ENCODE measurements at regions not wholly inside any gene's neighbourhood (a gene's known extent, or its start where the extent isn't known, plus 50 kb on each side); places are given as distances from the start of the nearest gene placed in this dataset.

GRCh38 chr15:46941241-46941640, 776.1 kb upstream of the SEMA6D start:
- Histone ChIP-seq H3K4me2 (ENCODE audit: low read depth, low read length) (no peak overlapping the region), H3K4ac (ENCODE audit: low read depth, low read length) (no peak overlapping the region), H3K36me3 (ENCODE audit: control insufficient read depth, insufficient read depth, low read length) (no peaks in the 10 kb centered on the region), H2BK15ac (ENCODE audit: low read depth, low read length) (no peak overlapping the region), H3K56ac (ENCODE audit: extremely low read depth, insufficient read depth, low read length) (no peak overlapping the region), H3K79me1 (ENCODE audit: low read depth in 1 of 2, low read length in 2 of 2) (no peaks in the 10 kb centered on the region), H3K27ac (ENCODE audit: insufficient read depth, low read length) (no peak overlapping the region), H3K27me3 (ENCODE audit: control insufficient read depth, insufficient read depth, low read length) (no peaks in the 10 kb centered on the region), H3K4me1 (ENCODE audit: control insufficient read depth, insufficient read depth, low read length) (no peaks in the 10 kb centered on the region), H3K23ac (ENCODE audit: low read depth, low read length) (no peak overlapping the region), H2BK20ac (ENCODE audit: low read depth, low read length) (no peak overlapping the region), H3K9me3 (ENCODE audit: control insufficient read depth, insufficient read depth, low read length) (peaks cover 2% of the 10 kb centered on the region; the same call in 1 of the 2 replicates), H2BK120ac (ENCODE audit: low read depth, low read length) (no peak overlapping the region), H2BK5ac (ENCODE audit: low read depth, low read length, poor library complexity, severe bottlenecking) (no peak overlapping the region), H3K4me3 (ENCODE audit: insufficient read depth, low read depth, low read length) (no peak overlapping the region), H2AFZ (replicated peaks; ENCODE audit: low read length, poor library complexity) (no peak overlapping the region), H2AK5ac (ENCODE audit: low read depth, low read length) (no peak overlapping the region), H4K5ac (ENCODE audit: low read depth, low read length) (no peak overlapping the region), H3K14ac (replicated peaks; ENCODE audit: low read depth, low read length) (no peak overlapping the region), H2AK9ac (replicated peaks; ENCODE audit: low read depth, low read length, poor library complexity) (no peak overlapping the region), H4K8ac (ENCODE audit: low read depth in 2 of 2, low read length in 2 of 2) (no peak overlapping the region), H3K18ac (ENCODE audit: low read depth, low read length) (no peak overlapping the region), H3K9me1 (ENCODE audit: insufficient read depth, low read length) (no peaks in the 10 kb centered on the region), H3K9ac (ENCODE audit: low read depth, low read length) (no peak overlapping the region), H4K91ac (ENCODE audit: insufficient read depth, low read depth, low read length) (no peak overlapping the region), H4K20me1 (ENCODE audit: insufficient read depth, low read length) (no peaks in the 10 kb centered on the region)
- ATAC-seq (ENCODE audit: low read depth), result no peak
- TF ChIP-seq, protein P1, sequence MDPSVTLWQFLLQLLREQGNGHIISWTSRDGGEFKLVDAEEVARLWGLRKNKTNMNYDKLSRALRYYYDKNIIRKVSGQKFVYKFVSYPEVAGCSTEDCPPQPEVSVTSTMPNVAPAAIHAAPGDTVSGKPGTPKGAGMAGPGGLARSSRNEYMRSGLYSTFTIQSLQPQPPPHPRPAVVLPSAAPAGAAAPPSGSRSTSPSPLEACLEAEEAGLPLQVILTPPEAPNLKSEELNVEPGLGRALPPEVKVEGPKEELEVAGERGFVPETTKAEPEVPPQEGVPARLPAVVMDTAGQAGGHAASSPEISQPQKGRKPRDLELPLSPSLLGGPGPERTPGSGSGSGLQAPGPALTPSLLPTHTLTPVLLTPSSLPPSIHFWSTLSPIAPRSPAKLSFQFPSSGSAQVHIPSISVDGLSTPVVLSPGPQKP (IDR thresholded peaks at IDR 0.05; ENCODE audit: borderline replicate concordance, low read depth, low read length), result no peak
- TF ChIP-seq NFE2L2 (IDR thresholded peaks at IDR 0.05; ENCODE audit: low read depth, low read length) (no peak), CHD1 (IDR thresholded peaks at IDR 0.05; ENCODE audit: low read depth, low read length) (no peak), RFX5 (IDR thresholded peaks at IDR 0.05; ENCODE audit: low read depth, low read length) (no peak), MAFK (IDR thresholded peaks at IDR 0.05; ENCODE audit: low read depth, low read length) (no peak), RCOR1 (IDR thresholded peaks at IDR 0.05; ENCODE audit: insufficient replicate concordance, low read length) (no peak), CTCF (conservative IDR thresholded peaks at IDR 0.05; ENCODE audit: low read depth, low read length) (no peak), RAD21 (IDR thresholded peaks at IDR 0.05; ENCODE audit: low read length) (no peak)
- no peak for DNase-seq
- POLR2A ChIA-PET (ENCODE audit: unreplicated experiment), result no interaction called here
- no CpG with 5 or more reads among the region's 1 CpG for WGBS, 2 experiments (ENCODE audit: extremely low coverage in 2 of 2, insufficient read length in 1 of 2)
- in situ Hi-C loops (cut with MboI; ENCODE audit: low sequenced_read_pairs), result no loop called here
- no TSS peak for BruUV-seq (replicated peaks)
- CTCF ChIA-PET, result no interaction called here
- dilution Hi-C loops (cut with HindIII; ENCODE audit: low sequenced_read_pairs, unreplicated experiment), result no loop called here
- intact Hi-C loops (cut with micrococcal nuclease), result no loop called here

Measured in IMR-90 (cell line).